ENCODE measurements at regions not wholly inside any gene's neighbourhood (a gene's known extent, or its start where the extent isn't known, plus 50 kb on each side); places are given as distances from the start of the nearest gene placed in this dataset.

DNA sequence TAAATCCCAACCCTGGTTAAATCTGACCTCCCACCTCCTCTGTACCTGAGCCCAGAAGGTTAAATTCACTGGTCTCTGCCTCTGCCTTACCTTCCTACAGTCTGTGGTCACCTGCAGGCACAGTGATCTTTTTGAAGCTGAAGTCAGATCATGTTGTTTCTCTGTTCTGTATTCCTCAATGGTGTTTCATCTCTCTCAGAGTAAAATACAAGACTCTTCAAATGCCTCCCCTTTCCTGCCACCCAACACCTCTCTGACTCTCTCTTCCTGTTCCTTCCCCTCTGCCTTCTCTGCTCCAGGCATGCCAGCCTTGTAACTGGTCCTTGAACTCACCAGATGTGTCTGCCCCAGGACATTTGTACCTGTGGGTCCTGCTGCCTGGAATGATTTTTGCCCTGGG is 219.3 kb downstream of the UXS1 start:
- Mint-ChIP-seq H3K4me1 (ENCODE audit: low read depth) (peaks cover 35% of the 10 kb centered on the region), H3K27ac (peak overlapping the region; percentile 5), H3K9me3 (no peaks in the 10 kb centered on the region), H3K4me3 (no peak overlapping the region), H3K36me3 (ENCODE audit: low read depth) (no peaks in the 10 kb centered on the region), H3K27me3 (no peaks in the 10 kb centered on the region)

DNA sequence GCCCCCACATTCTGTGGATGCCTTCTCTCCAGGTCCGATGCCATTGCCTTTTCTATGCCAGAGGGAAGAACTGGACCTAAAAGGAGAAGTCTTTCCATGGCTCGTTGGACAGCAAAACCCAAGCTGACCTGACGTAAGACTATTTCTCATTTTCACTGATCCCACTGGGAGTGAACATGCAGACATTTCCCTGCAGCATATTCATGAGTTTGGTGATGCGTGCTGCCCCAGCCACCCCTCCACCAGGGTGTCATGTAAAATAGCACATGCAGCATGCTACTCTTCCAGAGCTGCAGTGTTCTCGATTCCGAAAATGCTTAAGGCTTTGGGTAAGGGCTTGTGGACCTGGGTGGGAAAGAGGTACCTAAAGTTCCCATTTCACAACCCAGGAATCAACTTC is 221.2 kb downstream of the UXS1 start:
- no peaks in the 10 kb centered on the region for H3K36me3 Mint-ChIP-seq (ENCODE audit: low read depth)
- no peak overlapping the region for H3K27ac Mint-ChIP-seq
- H3K4me3 Mint-ChIP-seq, result no peak overlapping the region
- H3K4me1 Mint-ChIP-seq (ENCODE audit: low read depth), result peaks cover 44% of the 10 kb centered on the region
- no peaks in the 10 kb centered on the region for H3K9me3 Mint-ChIP-seq
- no peaks in the 10 kb centered on the region for H3K27me3 Mint-ChIP-seq

DNA sequence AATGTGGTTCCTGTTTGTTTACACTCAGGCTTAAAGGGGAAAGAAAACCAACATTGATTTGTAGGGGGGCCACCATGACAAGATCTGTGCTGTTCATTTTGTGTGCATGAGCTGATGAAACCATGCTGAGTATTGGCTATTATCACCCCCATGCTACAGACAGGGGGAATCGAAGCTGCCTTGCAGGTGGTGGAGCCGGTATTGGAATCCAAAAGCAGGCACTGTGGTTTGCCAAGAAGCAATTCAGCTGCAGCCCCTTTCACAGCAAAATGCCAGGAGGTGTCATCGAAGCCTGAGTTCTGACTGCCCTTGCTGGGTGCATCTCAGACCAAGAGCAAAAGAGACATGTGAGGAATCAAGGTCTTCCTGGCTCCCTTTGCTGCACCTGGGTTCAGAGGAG is 221.9 kb downstream of the UXS1 start:
- Mint-ChIP-seq H3K9me3 (no peaks in the 10 kb centered on the region), H3K36me3 (ENCODE audit: low read depth) (no peaks in the 10 kb centered on the region), H3K27me3 (no peaks in the 10 kb centered on the region), H3K4me3 (no peak overlapping the region), H3K4me1 (ENCODE audit: low read depth) (peaks cover 38% of the 10 kb centered on the region), H3K27ac (no peak overlapping the region)

DNA sequence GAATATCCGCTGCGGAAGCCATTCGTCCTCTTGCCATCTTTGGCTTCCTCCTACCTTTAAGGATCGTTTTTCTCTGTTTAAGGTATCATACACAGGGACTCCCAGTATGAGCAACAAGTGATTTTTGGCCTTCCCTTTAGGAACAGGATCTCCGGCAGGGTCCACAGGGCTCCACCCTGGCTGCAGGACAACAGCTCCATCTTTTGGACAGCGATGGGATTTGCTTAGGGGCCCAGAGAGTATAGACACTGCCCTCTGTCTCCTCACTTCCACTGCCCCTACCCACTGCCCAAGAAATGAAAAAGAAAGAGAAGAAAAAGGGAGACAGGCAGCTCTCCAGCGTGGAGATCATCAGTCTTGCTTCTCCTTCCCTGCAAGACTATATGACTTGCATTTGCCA is 224.5 kb downstream of the UXS1 start:
- H3K27me3 Mint-ChIP-seq, result no peaks in the 10 kb centered on the region
- no peaks in the 10 kb centered on the region for H3K36me3 Mint-ChIP-seq (ENCODE audit: low read depth)
- peaks cover 4% of the 10 kb centered on the region for H3K9me3 Mint-ChIP-seq
- no peak overlapping the region for H3K27ac Mint-ChIP-seq
- H3K4me3 Mint-ChIP-seq, result no peak overlapping the region
- peaks cover 27% of the 10 kb centered on the region for H3K4me1 Mint-ChIP-seq (ENCODE audit: low read depth)

- Mint-ChIP-seq H3K9me3 (peaks cover 4% of the 10 kb centered on the region), H3K4me3 (no peak overlapping the region), H3K27ac (no peak overlapping the region), H3K36me3 (ENCODE audit: low read depth) (no peaks in the 10 kb centered on the region), H3K27me3 (no peaks in the 10 kb centered on the region), H3K4me1 (ENCODE audit: low read depth) (no peaks in the 10 kb centered on the region)
Observed at GRCh38 chr2:105962221-105962620, 217.5 kb downstream of the NCK2 start.

DNA sequence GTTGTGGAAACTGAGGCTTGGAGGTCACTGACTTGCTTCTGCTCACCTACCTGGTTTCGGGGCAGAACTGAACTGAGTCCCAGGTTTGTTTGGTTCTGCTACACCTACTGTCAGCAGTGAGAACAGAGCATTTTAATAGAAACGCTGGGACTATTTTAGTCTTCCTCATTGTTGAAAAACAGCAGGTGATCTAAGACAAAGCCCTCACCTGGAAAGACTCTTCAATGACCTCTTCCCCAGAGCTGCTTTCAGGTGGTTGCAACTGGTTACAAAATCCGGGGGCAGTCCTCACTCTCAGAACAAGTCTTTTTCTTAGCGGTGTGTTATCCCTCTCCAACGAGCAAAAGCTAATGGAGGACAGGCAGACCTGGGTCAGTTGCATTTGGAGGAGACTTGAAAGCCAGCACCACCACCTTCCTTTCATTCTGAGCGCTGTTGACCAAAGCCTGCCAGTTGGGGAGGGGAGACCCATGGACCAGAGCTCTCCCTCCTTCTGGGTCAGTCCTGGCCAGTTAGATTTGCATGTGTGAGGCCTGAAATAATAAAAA is 217.0 kb downstream of the NCK2 start:
- Mint-ChIP-seq H3K4me1 (ENCODE audit: low read depth) (no peaks in the 10 kb centered on the region), H3K9me3 (peaks cover 4% of the 10 kb centered on the region), H3K4me3 (no peak overlapping the region), H3K27me3 (no peaks in the 10 kb centered on the region), H3K36me3 (ENCODE audit: low read depth) (no peaks in the 10 kb centered on the region), H3K27ac (no peak overlapping the region)

- Mint-ChIP-seq H3K27ac (no peak overlapping the region), H3K4me3 (no peak overlapping the region), H3K27me3 (no peaks in the 10 kb centered on the region), H3K4me1 (ENCODE audit: low read depth) (peaks cover 15% of the 10 kb centered on the region), H3K36me3 (ENCODE audit: low read depth) (no peaks in the 10 kb centered on the region), H3K9me3 (no peaks in the 10 kb centered on the region)
Observed at GRCh38 chr2:105959357-105959756, 214.6 kb downstream of the NCK2 start.

- no peaks in the 10 kb centered on the region for H3K36me3 Mint-ChIP-seq (ENCODE audit: low read depth)
- peak overlapping the region; percentile 63 for H3K27ac Mint-ChIP-seq
- H3K27me3 Mint-ChIP-seq, result no peaks in the 10 kb centered on the region
- H3K9me3 Mint-ChIP-seq, result no peaks in the 10 kb centered on the region
- H3K4me1 Mint-ChIP-seq (ENCODE audit: low read depth), result peaks cover 51% of the 10 kb centered on the region
- no peak overlapping the region for H3K4me3 Mint-ChIP-seq
Observed at GRCh38 chr2:105954891-105955290, 210.2 kb downstream of the NCK2 start.

GRCh38 chr2:105953942-105954341 is 209.2 kb downstream of the NCK2 start:
- H3K4me1 Mint-ChIP-seq (ENCODE audit: low read depth), result peaks cover 54% of the 10 kb centered on the region
- H3K4me3 Mint-ChIP-seq, result no peak overlapping the region
- no peak overlapping the region for H3K27ac Mint-ChIP-seq

GRCh38 chr2:105952131-105952530 is 207.4 kb downstream of the NCK2 start:
- Mint-ChIP-seq H3K27me3 (no peaks in the 10 kb centered on the region), H3K27ac (no peak overlapping the region), H3K4me1 (ENCODE audit: low read depth) (peaks cover 54% of the 10 kb centered on the region), H3K36me3 (ENCODE audit: low read depth) (no peaks in the 10 kb centered on the region), H3K9me3 (no peaks in the 10 kb centered on the region), H3K4me3 (no peak overlapping the region)

More at GRCh38 chr2:105953942-105954341, 209.2 kb downstream of the NCK2 start:
- H3K27me3 Mint-ChIP-seq, result no peaks in the 10 kb centered on the region
- no peaks in the 10 kb centered on the region for H3K9me3 Mint-ChIP-seq
- H3K36me3 Mint-ChIP-seq (ENCODE audit: low read depth), result no peaks in the 10 kb centered on the region

DNA sequence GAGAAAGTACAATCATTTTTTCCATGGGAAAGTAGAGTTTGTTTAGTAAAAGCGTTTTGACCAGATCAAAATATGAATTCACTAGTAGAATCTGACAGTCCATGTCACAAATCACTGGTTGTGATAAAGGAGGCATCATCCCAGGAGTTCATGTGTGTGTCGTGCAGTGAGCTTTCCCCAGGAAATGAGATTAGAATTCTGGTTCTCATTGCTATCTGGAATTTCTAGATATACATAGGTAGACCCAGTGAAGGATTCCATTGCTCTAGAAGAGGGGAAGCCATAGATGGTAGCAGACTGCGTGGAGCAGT is 206.6 kb downstream of the NCK2 start:
- peak overlapping the region; percentile 33 for H3K27ac Mint-ChIP-seq
- H3K9me3 Mint-ChIP-seq, result no peaks in the 10 kb centered on the region
- H3K4me3 Mint-ChIP-seq, result no peak overlapping the region
- peaks cover 54% of the 10 kb centered on the region for H3K4me1 Mint-ChIP-seq (ENCODE audit: low read depth)
- no peaks in the 10 kb centered on the region for H3K27me3 Mint-ChIP-seq
- no peaks in the 10 kb centered on the region for H3K36me3 Mint-ChIP-seq (ENCODE audit: low read depth)

- H3K27ac Mint-ChIP-seq, result peak overlapping the region; percentile 33
- H3K9me3 Mint-ChIP-seq, result no peaks in the 10 kb centered on the region
- H3K4me3 Mint-ChIP-seq, result no peak overlapping the region
- H3K36me3 Mint-ChIP-seq (ENCODE audit: low read depth), result no peaks in the 10 kb centered on the region
- no peaks in the 10 kb centered on the region for H3K27me3 Mint-ChIP-seq
- H3K4me1 Mint-ChIP-seq (ENCODE audit: low read depth), result peaks cover 50% of the 10 kb centered on the region
Observed at GRCh38 chr2:105950521-105951383, 206.0 kb downstream of the NCK2 start.

DNA sequence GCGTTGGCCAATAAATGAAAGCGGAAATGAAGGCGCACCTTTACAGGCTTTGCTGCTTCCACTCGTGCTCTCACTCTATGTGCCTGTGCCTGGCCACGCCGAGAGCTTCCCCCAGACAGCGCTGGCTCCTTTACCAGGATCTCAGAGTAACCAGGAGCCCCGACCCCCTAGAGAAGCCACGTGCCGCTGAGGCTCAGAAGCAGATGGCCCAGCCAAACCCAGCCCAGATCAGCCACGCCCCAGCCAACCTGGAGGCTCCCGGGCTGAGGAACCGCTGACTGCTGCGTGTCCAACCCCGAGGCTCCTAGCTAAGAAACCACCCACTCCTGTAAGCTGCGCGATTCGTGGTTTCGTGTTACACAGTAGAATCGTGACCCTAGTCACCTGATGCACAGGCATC is 199.3 kb downstream of the NCK2 start:
- no peaks in the 10 kb centered on the region for H3K4me1 Mint-ChIP-seq (ENCODE audit: low read depth)
- H3K27me3 Mint-ChIP-seq, result no peaks in the 10 kb centered on the region
- H3K4me3 Mint-ChIP-seq, result no peak overlapping the region
- peaks cover 10% of the 10 kb centered on the region for H3K9me3 Mint-ChIP-seq
- no peak overlapping the region for H3K27ac Mint-ChIP-seq
- peaks cover 6% of the 10 kb centered on the region for H3K36me3 Mint-ChIP-seq (ENCODE audit: low read depth)
